D341Med (cell line): ENCODE measurements at regions not wholly inside any gene's neighbourhood (a gene's known extent, or its start where the extent isn't known, plus 50 kb on each side); places are given as distances from the start of the nearest gene placed in this dataset.
"Not testable (repeated sequence)": the region's sequence is repeated elsewhere in the genome, so short reads cannot be mapped to it uniquely, and the experiment has no call there.

Experiments used
- DNase-seq: peaks from one replicate; pipeline ENCODE4 v3.0.0; 2012; ENCODE audit warnings: low spot score

DNA sequence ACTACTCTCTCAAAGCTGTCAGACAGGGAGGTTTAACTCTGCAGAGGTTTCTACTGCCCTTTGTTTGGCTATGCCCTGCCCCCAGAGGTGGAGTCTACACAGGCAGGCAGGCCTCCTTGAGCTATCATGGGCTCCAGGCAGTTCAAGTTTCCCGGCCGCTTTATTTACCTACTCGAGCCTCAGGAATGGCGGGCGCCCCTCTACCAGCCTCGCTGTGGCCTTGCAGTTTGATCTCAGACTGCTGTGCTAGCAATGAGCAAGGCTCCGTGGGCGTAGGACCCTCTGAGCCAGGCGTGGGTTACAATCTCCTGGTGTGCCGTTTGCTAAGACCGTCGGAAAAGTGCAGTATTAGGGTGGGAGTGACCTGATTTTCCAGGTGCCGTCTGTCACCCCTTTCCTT is 124.3 kb downstream of the PTCHD1 start:
- DNase-seq = not testable (repeated sequence)

DNA sequence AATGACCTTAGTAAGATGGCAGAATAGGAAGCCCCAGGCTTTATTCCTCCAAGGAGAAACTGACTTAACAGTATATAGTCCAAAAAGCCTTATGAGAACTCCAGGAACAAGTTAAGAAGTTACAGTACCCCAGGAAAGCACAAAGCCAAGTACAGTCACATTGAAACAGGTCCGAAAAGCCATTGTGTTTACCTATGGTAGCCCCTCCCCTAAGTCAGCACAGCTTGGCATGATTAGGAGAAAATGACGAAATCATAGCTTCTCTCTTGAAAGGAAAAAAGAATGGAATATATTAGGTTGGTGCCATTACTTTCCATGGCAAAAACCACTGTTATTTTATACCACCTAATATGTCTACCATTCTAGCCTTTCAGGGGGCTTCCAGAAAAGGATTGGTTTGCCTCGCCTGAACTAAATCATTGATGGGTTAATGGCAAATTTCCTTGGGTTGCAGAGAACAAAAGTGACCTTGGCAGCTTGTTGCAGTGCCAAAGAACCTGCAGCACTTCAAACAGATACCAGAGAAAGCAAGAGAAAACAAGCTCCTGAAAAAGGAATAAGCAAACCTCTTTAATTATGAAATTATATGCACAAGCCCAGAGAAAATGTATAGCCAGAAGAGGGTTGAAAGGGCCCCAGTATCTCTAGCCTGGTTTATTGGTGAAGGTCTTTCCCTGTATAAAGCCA is 130.6 kb downstream of the PTCHD1 start:
- no peak for DNase-seq

DNA sequence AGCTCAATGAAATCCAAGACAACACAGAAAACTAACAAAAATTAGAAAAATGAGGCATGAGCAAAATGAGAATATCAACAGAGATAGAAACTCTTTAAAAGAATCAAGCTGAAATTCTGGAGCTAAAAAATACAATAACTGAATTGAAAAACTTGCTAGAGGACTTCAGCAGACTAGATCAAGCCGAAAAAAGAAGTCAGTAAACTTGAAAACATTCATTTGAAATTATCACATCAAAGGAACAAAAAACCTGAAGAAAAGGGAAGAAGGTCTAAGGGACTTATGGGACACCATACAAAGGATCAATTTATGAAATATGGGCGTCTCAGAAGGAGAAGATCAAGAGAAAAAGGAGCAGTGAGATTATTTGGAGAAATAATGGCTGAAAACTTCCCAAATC is 131.3 kb downstream of the PTCHD1 start:
- DNase-seq = no peak

DNA sequence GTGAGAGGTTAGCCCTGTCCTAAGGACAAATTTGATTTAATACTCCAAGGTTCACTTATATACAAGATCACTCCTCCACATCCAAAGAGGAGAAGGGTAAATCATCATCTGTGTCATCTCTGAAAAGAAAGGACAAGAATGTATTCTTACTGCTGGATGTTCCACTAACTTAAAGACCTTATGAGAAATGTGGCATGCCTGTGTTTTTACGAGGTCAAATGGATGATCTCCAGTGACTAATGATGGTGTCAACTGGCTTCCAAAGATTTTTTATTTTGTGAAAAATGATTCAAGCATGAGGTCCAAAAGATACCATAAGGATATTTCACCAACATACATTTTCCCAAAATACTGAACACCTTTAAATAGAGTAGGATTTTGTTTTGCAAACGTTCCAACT is 143.4 kb downstream of the PTCHD1 start:
- DNase-seq = no peak

DNA sequence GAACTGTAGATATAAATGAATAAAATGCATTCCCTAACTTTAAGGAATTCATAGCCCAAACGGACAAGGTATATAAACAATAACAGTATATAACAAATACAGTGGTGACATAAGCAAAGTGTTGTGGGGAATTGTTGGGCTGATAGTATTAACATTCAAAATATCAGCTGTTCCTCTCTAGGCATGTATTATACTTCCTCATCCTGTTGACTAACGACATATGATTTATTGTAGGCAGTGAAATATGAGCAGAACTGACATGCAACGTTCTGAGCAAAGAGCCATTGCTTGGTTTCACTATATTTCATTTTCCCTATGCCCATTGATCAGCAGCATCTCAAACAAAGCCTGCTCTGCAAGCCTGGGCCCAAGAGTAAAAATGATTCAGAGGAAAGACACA is 143.9 kb downstream of the PTCHD1 start:
- DNase-seq = no peak

DNA sequence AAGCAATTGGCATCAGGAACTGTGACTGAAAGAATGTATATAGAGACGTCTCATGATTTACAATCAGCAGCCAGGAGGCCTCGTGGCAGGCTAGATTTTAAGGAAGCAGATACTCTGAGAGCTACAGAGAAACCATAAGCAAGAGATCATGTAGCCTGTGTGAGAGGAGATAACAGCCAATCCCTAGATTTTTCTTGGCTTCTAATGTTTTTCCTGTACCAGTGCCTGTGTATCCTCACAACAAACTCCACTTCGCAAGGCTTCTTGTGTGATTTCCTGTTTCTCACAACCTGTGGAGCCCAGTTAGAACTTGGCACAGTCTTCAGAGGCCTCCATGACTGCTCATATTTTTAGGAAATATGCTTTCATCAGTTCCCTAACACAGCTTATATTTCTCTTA is 147.9 kb downstream of the PTCHD1 start:
- DNase-seq = no peak

DNA sequence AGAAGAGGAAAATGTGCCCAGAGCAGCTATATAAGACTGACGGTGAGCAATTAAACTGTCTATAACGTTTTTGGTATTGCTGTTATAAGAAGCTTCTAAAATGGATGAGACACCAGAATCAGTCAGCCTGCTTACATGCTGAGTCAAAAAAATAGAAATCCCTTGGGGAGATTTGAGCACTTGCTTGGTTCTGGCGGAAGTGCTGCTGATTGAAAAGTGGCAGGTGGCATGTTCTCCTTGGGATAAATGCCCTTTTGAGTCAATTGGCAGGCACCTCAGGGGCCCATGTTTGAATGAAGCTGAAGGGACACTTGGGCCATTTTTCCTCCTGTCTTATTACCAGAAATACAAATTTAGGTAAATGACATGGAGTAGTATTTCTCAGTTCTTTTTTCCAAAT is 148.7 kb downstream of the PTCHD1 start:
- DNase-seq = no peak

DNA sequence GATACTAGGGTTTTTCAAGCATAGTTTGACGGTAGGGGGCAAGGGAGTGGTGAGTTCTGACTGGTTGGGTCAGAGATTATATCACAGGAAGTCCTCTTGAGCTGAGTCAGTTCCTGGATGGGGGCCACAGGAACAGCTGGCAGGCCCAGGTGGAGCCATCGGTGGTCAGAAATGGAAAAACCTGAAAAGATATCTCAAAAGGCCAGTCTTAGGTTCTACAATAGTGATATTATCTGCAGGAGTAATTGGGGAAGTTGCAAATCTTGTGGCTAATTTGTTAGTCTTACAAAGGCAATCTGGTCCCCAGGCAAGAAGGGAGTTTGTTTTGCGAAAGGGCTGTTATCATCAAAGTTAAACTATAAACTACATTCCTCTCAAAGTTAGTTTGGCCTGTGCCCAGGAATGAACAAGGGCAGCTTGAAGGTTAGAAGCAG is 159.3 kb downstream of the PTCHD1 start:
- DNase-seq = no peak

DNA sequence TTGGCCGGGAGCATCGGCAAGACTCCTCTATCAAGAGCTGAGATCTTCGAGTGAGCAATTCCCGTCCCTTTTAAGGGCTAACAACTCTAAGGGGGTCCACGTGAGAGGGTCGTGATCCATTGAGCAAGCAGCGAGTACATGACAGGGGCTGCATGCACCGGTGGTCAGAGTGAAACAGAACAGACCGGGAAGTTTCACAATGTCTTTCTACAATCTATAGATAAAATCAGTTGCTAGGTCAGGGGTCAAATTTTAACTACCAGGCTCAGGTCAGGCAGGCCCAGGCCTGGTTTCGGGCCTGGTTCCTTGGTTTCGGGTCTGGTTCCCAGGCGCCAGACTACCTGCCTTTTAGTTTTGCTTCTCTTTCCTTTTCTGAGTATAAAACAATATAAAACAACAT is 160.1 kb downstream of the PTCHD1 start:
- DNase-seq = no peak

DNA sequence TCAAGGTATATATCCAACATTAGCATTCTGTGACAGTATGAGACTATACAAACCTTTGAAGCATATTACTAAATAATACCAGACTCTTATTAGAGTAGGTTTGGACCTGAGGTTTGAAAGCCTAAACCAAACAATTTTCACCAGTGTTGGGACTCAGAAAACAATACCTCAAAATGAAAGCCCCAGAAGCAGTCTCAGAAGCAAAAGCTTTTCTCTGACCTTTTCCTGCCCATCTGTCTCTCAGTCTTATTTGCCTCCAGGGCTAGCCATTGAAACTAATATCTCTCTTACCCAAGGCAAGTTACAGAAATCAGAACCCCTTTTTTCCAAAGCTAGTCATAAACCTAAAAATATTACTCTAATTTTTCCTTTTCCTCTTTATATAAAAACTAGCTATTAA is 163.3 kb downstream of the PTCHD1 start:
- DNase-seq = no peak

DNA sequence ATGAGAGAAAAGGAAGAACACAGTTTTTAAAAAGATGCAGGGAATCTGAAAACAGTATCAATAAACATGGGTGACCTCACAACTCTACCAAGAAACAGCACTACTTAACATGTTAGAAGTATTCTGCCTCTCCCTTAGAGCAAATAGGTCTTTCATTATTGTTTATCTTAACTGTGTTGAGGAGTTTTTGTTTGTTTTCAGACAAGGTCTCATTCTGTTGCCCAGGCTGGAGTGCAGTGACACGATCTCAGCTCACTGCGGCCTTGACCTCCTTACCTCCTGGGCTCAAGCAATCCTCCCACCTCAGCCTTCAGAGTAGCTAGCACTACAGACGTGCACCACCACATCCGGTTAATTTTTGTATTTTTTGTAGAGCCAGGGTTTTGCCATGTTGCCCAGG is 165.3 kb upstream of the PRDX4 start:
- no peak for DNase-seq

DNA sequence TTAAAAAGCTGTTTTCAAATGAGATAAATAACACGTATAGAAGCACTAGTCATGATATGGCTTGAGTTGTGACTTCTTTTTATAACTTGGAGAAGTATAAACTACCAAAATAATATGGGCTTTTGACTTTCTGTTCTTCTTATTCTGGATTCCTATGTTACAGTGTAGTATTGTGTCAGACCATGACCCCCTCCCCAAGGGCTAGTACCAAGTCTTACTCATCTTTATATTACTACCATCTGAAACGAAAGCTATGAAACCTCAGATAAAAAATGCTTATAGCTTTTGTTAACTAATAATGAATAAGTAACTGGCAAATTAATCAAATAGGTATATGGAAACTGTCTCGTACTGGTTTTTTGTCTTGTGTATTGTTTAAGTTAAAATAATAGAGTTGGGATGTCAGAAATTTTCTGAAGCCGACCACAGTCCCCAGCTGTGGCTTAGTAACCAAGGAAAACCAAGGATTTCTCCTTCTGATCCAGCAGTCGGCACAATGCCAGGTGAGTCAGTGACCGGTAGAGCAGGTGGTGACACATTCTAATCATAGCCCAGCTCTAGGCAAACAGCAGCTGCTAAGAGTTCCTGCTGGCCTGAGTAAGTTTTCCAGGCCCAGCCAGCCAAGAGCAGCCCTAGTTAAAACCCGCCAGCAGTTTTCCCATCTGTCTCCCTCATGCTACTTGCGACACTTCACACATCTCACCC is 163.3 kb upstream of the PRDX4 start:
- peak; percentile 33 for DNase-seq

DNA sequence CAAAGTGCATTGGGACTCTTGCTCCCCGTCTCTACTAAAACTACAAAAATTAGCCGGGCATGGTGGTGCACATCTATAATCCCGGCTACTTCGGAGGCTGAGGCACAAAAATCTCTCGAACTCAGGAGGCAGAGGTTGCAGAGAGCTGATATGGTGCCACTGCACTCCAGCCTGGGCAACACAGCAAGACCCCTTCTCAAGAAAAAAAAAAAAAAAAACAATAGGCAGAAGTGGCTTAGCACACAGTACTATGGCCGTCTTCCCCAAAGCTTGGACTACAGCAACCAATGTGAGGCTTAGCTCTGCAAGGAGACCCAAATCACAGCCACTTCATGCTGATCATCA is 162.8 kb upstream of the PRDX4 start:
- no peak for DNase-seq

DNA sequence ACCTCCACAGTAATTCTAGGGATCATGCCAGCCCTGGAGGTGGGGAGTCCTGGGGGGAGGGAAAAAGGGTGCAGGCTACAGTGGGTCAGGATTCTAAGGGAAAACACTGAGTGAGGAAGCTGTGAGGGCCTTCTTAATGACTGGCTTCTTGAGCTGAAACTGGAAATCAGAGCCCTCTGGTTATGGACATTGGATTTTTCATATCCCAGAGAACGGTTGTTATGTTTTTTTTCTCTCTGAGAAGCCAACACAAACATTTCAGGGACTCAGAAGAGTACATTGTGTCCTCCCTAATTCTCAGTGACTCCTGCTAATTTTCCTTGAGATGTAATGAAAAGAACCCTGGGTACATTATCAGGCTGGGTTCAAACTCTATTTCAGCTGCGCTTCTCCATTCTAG is 162.4 kb upstream of the PRDX4 start:
- DNase-seq = no peak

DNA sequence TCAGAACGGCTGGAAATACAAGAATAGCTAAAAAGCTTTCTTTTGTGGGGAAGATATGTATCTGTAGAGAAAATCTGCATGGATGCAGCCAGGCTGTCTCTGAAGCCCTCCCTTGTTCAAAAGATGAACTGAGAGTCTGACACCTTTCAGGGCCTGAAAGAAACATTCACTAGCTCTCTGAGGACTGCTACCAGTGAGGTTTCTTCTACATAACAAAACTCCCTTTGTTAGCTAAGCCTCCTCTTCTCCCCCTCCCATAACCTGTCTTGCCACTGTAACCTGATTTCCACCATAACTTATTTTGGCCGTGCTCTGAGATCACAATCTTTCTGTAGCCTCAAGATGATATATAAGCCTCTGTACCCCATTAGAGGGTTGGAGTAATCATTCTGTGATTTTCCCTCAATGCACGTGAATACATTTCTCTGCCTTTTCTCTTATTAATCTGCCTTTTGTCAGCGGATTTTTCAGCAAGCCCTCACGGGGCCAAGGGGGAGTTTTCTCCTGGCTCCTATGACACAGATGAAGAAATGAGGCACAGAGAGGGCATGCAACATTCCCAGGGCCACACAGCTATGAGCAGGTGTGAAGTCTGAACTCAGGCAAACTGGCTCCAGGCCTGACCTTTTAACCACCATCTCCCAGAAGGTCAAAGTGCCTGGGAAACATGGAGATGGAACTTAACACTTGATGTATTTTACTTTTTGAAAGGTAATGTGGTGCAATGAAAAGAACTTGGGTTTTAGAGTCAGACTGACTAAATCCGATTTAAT is 161.6 kb upstream of the PRDX4 start:
- no peak for DNase-seq

DNA sequence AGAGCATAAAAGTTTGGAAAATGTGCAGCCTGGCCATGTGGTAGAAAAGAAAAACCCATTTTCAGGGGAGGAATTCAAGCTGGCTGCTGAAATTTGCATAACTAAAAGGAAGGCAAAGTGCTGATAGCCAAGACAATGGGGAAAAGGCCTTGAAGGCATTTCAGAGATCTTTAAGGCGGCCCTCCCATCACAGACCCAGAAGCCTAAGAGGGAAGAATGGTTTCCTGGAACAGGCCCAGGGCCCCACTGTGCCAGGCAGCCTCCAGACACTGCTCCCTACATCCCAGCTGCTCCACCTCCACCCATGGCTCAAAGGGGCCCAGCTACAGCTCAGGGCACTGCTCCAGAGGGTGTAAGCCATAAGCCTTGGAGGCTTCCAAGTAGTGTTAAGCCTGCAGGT is 158.0 kb upstream of the PRDX4 start:
- no peak for DNase-seq

DNA sequence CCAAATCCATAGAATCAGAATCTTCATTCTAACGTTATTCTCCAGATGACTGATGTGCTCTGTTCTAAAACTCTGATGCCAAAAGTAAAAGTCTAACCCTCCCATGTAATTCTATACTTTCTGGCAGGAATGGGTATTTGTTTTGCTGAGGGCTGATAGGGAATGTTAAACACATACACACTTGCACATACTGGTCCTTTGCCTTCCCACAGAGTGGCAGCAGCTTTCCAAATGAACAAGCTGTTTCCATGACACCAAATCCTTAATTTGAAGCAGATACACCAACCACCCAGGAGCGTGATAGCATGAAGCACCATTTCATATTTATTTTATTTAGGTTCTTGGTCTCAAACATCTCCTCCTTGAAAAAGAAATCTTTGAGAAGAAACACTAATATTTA is 155.5 kb upstream of the PRDX4 start:
- no peak for DNase-seq

DNA sequence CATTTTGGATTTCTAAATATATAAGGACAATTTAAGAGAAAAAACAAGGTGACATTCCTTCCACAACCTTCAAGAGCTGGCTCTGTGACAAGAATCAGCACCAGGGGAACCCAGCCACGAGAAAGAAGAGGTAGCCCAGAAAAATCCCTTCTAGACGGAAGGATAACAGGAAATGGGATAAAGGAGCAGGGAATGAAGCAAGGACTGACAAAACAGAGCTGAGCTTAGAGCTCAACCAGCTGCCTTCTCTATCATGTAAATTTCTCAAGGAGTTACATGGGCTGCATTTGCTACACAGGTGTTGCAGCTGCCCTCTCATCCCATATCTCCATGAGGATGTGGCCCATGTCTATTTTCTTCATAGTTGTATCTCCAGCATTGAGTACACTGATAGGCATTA is 154.2 kb upstream of the PRDX4 start:
- no peak for DNase-seq

DNA sequence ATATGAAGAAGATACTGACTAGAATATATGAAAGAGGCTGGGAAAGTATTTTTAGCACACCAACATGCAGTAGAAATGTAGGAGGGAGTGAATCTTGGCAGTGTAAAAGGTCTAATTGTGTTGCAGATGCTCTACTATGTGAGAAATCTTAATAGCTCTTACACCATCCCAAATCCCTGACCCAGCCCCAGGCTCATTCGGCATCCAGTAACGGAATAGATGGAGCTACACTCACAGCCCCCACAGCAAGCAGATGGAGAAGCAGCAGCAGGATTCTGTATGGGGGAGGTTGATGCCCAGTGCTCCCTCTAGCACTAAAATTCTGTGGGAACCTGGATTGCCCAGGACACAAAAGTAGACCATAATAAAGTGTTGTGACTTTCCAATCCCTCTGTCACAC is 153.2 kb upstream of the PRDX4 start:
- DNase-seq = no peak

DNA sequence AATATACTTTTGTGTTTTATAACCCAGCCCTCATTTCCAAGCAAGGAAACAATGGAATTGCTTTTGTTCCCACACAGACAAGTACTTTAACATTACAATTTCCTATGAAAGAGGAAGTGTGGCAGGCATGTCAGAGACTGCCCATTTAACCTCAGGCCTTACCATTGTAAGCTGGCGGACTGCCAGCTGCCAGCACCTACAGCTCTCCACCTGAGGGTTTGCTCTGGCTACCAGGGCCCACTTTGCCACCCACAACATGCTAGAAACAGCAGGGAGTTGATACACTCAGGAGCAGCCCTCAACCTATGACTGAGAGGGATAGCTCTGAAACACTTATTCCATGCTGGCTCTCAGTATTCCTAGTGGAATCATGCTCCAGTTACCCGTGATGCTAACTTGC is 152.3 kb upstream of the PRDX4 start:
- no peak for DNase-seq

DNA sequence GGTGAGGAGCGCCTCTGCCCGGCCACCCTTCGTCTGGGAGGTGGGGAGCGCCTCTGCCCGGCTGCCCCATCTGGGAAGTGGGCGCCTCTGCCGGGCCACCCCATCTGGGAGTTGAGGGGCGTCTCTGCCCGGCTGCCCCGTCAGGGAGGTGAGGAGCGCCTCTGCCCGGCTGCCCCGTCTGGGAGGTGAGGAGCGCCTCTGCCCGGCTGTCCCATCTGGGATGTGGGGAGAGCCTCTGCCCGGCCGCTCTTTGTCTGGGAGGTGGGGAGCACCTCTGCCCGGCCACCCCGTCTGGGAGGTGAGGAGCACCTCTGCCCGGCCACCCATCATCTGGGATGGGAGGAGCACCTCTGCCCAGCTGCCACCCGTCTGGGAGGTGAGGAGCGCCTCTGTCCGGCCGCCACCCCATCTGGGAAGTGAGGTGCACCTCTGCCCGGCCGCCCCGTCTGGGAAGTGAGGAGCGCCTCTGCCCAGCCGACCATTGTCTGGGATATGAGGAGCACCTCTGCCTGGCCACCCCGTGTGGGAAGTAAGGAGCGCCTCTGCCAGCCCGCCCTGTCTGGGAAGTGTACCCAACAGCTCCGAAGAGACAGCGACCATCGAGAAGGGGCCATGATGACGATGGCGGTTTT is 144.2 kb upstream of the PRDX4 start:
- not testable (repeated sequence) for DNase-seq

DNA sequence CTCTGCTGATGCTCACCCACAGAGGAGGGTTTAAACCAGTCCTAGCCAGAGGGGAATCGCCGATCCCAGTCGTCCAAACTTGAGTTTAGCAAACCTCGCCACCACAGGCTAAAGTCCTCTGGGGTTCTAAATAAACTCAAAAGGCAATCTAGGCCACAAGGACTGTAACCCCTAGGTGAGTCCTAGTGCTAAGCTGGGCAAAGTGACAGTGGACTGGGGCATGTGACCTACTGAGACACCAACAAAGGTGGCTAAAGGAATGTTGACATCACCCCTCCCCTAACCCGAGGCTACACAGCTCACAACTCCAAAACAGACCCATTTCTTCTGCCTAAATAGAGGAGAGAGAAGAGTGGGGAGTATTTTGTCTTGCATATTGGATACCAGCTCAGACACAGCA is 142.8 kb upstream of the PRDX4 start:
- no peak for DNase-seq

DNA sequence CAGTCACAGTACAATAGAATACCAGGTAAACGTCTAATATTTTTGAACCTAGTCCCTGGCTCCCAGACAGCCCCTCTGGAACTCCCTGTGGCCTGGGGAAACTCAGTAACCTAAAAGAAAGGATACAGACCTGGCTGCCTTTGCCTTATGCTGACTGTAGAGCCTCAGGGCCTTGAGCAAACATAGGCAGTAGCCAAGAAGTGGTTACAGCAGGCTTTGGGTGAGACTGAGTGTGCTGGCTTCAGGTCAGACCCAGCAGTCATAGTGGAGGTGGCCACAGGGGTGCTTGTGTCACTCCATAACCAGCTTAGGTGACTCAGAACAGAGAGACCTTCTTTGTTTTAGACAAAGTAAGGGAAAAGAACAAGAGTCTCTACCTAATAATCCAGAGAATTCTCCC is 141.8 kb upstream of the PRDX4 start:
- DNase-seq = no peak
